H1 (cell line): ENCODE measurements at regions not wholly inside any gene's neighbourhood (a gene's known extent, or its start where the extent isn't known, plus 50 kb on each side); places are given as distances from the start of the nearest gene placed in this dataset.

Experiments
- CTCF ChIA-PET: fragments of 300-600 bp; sonication (Branson Sonifier 250); formaldehyde crosslinking; loops from one replicate; lab custom pipeline; 2021; ENCODE audit not compliant: partially characterized antibody; lab: Charles Lee
- POLR2A ChIA-PET: fragments of 300-600 bp; sonication (Branson Sonifier 250); formaldehyde crosslinking; loops from one replicate; lab custom pipeline; 2021; ENCODE audit warnings: inconsistent platforms; ENCODE audit not compliant: partially characterized antibody; lab: Charles Lee
- DNase-seq, 2 experiments: peaks; one replicate each; pipeline versions ENCODE4 v3.0.0 to v3.0.0-alpha.2; 2010 to 2022; ENCODE audit warnings: low spot score in 2 of 2, low read depth in 1 of 2, mixed read lengths in 1 of 2
- FAIRE-seq: peaks from 2 replicates; lab custom pipeline; 2011; peaks lifted over from hg19 to GRCh38; lab: Jason Lieb, UNC
- H2AFZ ChIP-seq: 2 replicates; pipeline ENCODE4 v1.8.1; 2012; ENCODE audit warnings: low read length, inconsistent platforms
- H2AK5ac ChIP-seq: 2 replicates; pipeline ENCODE4 v1.6.1; 2013; ENCODE audit warnings: low read depth, low read length
- H2BK120ac ChIP-seq: replicated peaks from 2 replicates; pipeline ENCODE3; 2013; ENCODE audit warnings: low read depth, low read length, inconsistent platforms
- H2BK12ac ChIP-seq: 2 replicates; pipeline ENCODE4 v1.6.1; 2013; ENCODE audit warnings: low read depth, low read length
- H2BK15ac ChIP-seq: 2 replicates; pipeline ENCODE4 v1.6.1; 2013; ENCODE audit warnings: low read length
- H2BK20ac ChIP-seq: 2 replicates; pipeline ENCODE4 v1.6.1; 2013; ENCODE audit warnings: low read length
- H2BK5ac ChIP-seq: 2 replicates; pipeline ENCODE4 v1.6.1; 2013; ENCODE audit warnings: low read depth, low read length
- H3K14ac ChIP-seq: 2 replicates; pipeline ENCODE4 v1.6.1; 2013; ENCODE audit warnings: inconsistent platforms; ENCODE audit not compliant: insufficient read length
- H3K18ac ChIP-seq: 2 replicates; pipeline ENCODE4 v1.6.1; 2013; ENCODE audit warnings: low read length; ENCODE audit errors: extremely low read depth
- H3K23ac ChIP-seq: 2 replicates; pipeline ENCODE4 v1.6.1; 2013; ENCODE audit warnings: inconsistent platforms; ENCODE audit not compliant: insufficient read length
- H3K23me2 ChIP-seq: 2 replicates; pipeline ENCODE4 v1.6.1; 2013; ENCODE audit warnings: low read depth, low read length
- H3K27ac ChIP-seq: 2 replicates; pipeline ENCODE4 v1.6.1; 2011; ENCODE audit warnings: low read depth, low read length, inconsistent platforms
- H3K27me3 ChIP-seq, 4 experiments: replicated peaks in 1 of 4; 1 replicate in 1 of 4; 2 replicates in 3 of 4; pipeline versions ENCODE4 v1.6.1 to v1.8.1; 2011 to 2013; ENCODE audit warnings: low read length in 3 of 4, mild to moderate bottlenecking in 3 of 4, inconsistent platforms in 2 of 4, mixed read lengths in 2 of 4, moderate library complexity in 1 of 4; ENCODE audit not compliant: control insufficient read depth in 3 of 4, insufficient read depth in 3 of 4; ENCODE audit errors: extremely low read depth in 1 of 4
- H3K36me3 ChIP-seq, 4 experiments: 2 replicates each; pipeline versions ENCODE4 v1.6.1 to v1.8.1; 2011 to 2013; ENCODE audit warnings: mild to moderate bottlenecking in 4 of 4, low read length in 3 of 4, moderate library complexity in 2 of 4, control low read depth in 1 of 4, inconsistent platforms in 1 of 4; ENCODE audit not compliant: insufficient read depth in 4 of 4, control insufficient read depth in 2 of 4
- H3K4ac ChIP-seq: replicated peaks from 2 replicates; pipeline ENCODE3; 2013; ENCODE audit warnings: low read length, low read depth, mixed read lengths, inconsistent platforms; ENCODE audit not compliant: insufficient read length
- H3K4me1 ChIP-seq, 4 experiments: replicated peaks in 1 of 4; 1 replicate in 1 of 4; 2 replicates in 3 of 4; pipeline versions ENCODE4 v1.6.1 to v1.8.1; 2011 to 2013; ENCODE audit warnings: low read length in 3 of 4, inconsistent platforms in 2 of 4, mixed read lengths in 1 of 4; ENCODE audit not compliant: insufficient read depth in 4 of 4, control insufficient read depth in 3 of 4
- H3K4me2 ChIP-seq, 2 experiments: 2 replicates each; pipeline versions ENCODE4 v1.6.1 to v1.8.1; 2011 to 2013; ENCODE audit warnings: low read depth in 2 of 2, low read length in 2 of 2, control low read depth in 1 of 2, inconsistent platforms in 1 of 2, mild to moderate bottlenecking in 1 of 2; ENCODE audit not compliant: insufficient read depth in 1 of 2
- H3K4me3 ChIP-seq, 4 experiments: fragments of 200-600, 300-600 bp in 1 of 4; sonication (generic), shearing (Covaris generic), sonication (Bioruptor Twin) in 1 of 4; 2 replicates each; pipeline versions ENCODE4 v1.5.1 to v1.8.1; 2011 to 2016; ENCODE audit warnings: low read length in 4 of 4, low read depth in 3 of 4, control low read depth in 2 of 4, inconsistent platforms in 2 of 4, mild to moderate bottlenecking in 2 of 4, mixed read lengths in 1 of 4, moderate library complexity in 1 of 4; ENCODE audit not compliant: insufficient read depth in 2 of 4; ENCODE audit errors: extremely low read depth in 1 of 4
- H3K56ac ChIP-seq: replicated peaks from 2 replicates; pipeline ENCODE3; 2013; ENCODE audit warnings: low read depth, mild to moderate bottlenecking, mixed read lengths, low read length, inconsistent platforms; ENCODE audit not compliant: insufficient read length
- H3K79me1 ChIP-seq: 2 replicates; pipeline ENCODE4 v1.6.1; 2013; ENCODE audit warnings: low read depth, low read length, control low read depth
- H3K79me2 ChIP-seq, 2 experiments: 2 replicates each; pipeline versions ENCODE4 v1.6.1 to v1.8.1; 2012 to 2013; ENCODE audit warnings: low read length in 2 of 2, mild to moderate bottlenecking in 2 of 2, inconsistent platforms in 1 of 2; ENCODE audit not compliant: insufficient read depth in 2 of 2, control insufficient read depth in 1 of 2
- H3K9ac ChIP-seq, 4 experiments: replicated peaks in 1 of 4; 1 replicate in 1 of 4; 2 replicates in 3 of 4; pipeline versions ENCODE4 v1.6.1 to v1.8.1; 2011 to 2013; ENCODE audit warnings: low read depth in 3 of 4, low read length in 3 of 4, control low read depth in 2 of 4, mild to moderate bottlenecking in 2 of 4, moderate library complexity in 2 of 4, inconsistent platforms in 1 of 4; ENCODE audit errors: extremely low read depth in 1 of 4
- H3K9me3 ChIP-seq, 2 experiments: 2 replicates each; pipeline versions ENCODE4 v1.6.1 to v1.8.1; 2012 to 2013; ENCODE audit warnings: mild to moderate bottlenecking in 2 of 2, moderate library complexity in 2 of 2, control low read depth in 1 of 2, inconsistent platforms in 1 of 2, low read depth in 1 of 2, low read length in 1 of 2, mixed read lengths in 1 of 2; ENCODE audit not compliant: insufficient read depth in 2 of 2
- H4K20me1 ChIP-seq, 2 experiments: replicated peaks in 1 of 2; 2 replicates each; pipeline versions ENCODE3 to v1.8.1; 2011 to 2013; ENCODE audit warnings: inconsistent platforms in 2 of 2, low read length in 2 of 2, mild to moderate bottlenecking in 1 of 2; ENCODE audit not compliant: insufficient read depth in 2 of 2, control insufficient read depth in 1 of 2
- H4K5ac ChIP-seq: 2 replicates; pipeline ENCODE4 v1.6.1; 2013; ENCODE audit warnings: low read length, low read depth, mixed read lengths, inconsistent platforms; ENCODE audit not compliant: insufficient read length
- H4K8ac ChIP-seq: 2 replicates; pipeline ENCODE4 v1.8.0; 2013; ENCODE audit warnings: mild to moderate bottlenecking, moderate library complexity, low read length, inconsistent platforms; ENCODE audit not compliant: insufficient read depth; ENCODE audit errors: extremely low read depth
- H4K91ac ChIP-seq: replicated peaks from 2 replicates; pipeline ENCODE3; 2013; ENCODE audit warnings: low read length, mixed read lengths, inconsistent platforms; ENCODE audit not compliant: insufficient read length
- PHF8 ChIP-seq: fragments of 200-600 bp; sonication (generic); conservative IDR thresholded peaks from 2 replicates; pipeline ENCODE4 v1.7.1; 2012; ENCODE audit warnings: low read depth, mild to moderate bottlenecking, inconsistent platforms, low read length, moderate library complexity
- RBBP5 ChIP-seq: IDR thresholded peaks from 2 replicates; pipeline ENCODE4 v1.7.1; 2012; ENCODE audit warnings: low read depth, mild to moderate bottlenecking, inconsistent platforms, low read length, moderate library complexity, borderline replicate concordance
- WGBS, 2 experiments: shearing (Covaris generic) in 1 of 2; methylation state at CpG; one replicate each; pipeline versions ENCODE4 v1.1.6 to v1.1.7; 2013 to 2015; ENCODE audit warnings: low lambda C conversion rate in 2 of 2, mixed read lengths in 2 of 2, inconsistent platforms in 1 of 2, low coverage in 1 of 2, missing lambda C conversion rate in 1 of 2; ENCODE audit not compliant: insufficient replicate concordance in 2 of 2, insufficient coverage in 1 of 2, insufficient read length in 1 of 2; ENCODE audit errors: extremely low coverage in 1 of 2, missing lambda C conversion rate in 1 of 2; 5-methylcytosine and 5-hydroxymethylcytosine counted together

GRCh38 chr13:71964491-71965100 is 97.6 kb upstream of the DACH1 start:
- Histone ChIP-seq H2BK20ac (no peak overlapping the region), H2BK5ac (no peak overlapping the region), H2BK15ac (no peak overlapping the region), H4K8ac (no peak overlapping the region), H2BK120ac (no peak overlapping the region), H3K79me2 (no peaks in the 10 kb centered on the region), H4K20me1 (no peaks in the 10 kb centered on the region), H3K4me2 (no peak overlapping the region; a peak in 1 of 4 replicates), H3K23me2 (no peaks in the 10 kb centered on the region), H3K27ac (no peak overlapping the region), H4K91ac (no peak overlapping the region), H3K79me1 (no peaks in the 10 kb centered on the region), H3K18ac (no peak overlapping the region), H4K5ac (no peak overlapping the region), H3K4me1 (no peaks in the 10 kb centered on the region), H2AK5ac (no peak overlapping the region), H3K56ac (no peak overlapping the region), H2BK12ac (no peak overlapping the region), H2AFZ (peak overlapping the region; percentile 38; the same call in 1 of the 2 replicates), H3K9ac (peak overlapping the region in 1 of 4 experiments; percentile 34; a peak in 1 of 7 replicates), H3K4ac (no peak overlapping the region), H3K23ac (no peak overlapping the region), H3K14ac (no peak overlapping the region), H3K36me3 (no peaks in the 10 kb centered on the region), H3K9me3 (no peaks in the 10 kb centered on the region), H3K27me3 (no peaks in the 10 kb centered on the region), H3K4me3 (no peak overlapping the region)
- POLR2A ChIA-PET: no interaction called here
- DNase-seq (no peak), FAIRE-seq (no peak)
- CTCF ChIA-PET: interaction anchor here (6.3 kb wide), 1 partner anchor 15 kb away, joined by 44 read pairs; no protein-coding TSS in a partner anchor
- WGBS, 2 experiments: 86% methylated on average over 8 of the region's 8 CpGs; no CpG with 5 or more reads in 1 of the 2 experiments
- TF ChIP-seq RBBP5 (no peak), PHF8 (no peak)
